ENCODE measurements at regions not wholly inside any gene's neighbourhood (a gene's known extent, or its start where the extent isn't known, plus 50 kb on each side); places are given as distances from the start of the nearest gene placed in this dataset.

GRCh38 chr2:161076936-161077335 is 83.3 kb upstream of the TANK start:
- TF ChIP-seq, protein P1, sequence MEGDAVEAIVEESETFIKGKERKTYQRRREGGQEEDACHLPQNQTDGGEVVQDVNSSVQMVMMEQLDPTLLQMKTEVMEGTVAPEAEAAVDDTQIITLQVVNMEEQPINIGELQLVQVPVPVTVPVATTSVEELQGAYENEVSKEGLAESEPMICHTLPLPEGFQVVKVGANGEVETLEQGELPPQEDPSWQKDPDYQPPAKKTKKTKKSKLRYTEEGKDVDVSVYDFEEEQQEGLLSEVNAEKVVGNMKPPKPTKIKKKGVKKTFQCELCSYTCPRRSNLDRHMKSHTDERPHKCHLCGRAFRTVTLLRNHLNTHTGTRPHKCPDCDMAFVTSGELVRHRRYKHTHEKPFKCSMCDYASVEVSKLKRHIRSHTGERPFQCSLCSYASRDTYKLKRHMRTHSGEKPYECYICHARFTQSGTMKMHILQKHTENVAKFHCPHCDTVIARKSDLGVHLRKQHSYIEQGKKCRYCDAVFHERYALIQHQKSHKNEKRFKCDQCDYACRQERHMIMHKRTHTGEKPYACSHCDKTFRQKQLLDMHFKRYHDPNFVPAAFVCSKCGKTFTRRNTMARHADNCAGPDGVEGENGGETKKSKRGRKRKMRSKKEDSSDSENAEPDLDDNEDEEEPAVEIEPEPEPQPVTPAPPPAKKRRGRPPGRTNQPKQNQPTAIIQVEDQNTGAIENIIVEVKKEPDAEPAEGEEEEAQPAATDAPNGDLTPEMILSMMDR (IDR thresholded peaks at IDR 0.05), result no peak
- TF ChIP-seq POLR2AphosphoS5 (IDR thresholded peaks at IDR 0.05), result no peak
- no peak for TF ChIP-seq EP300 (IDR thresholded peaks at IDR 0.05)
- TF ChIP-seq POLR2A (IDR thresholded peaks at IDR 0.05), result no peak
- H3K4me1 ChIP-seq, result no peaks in the 10 kb centered on the region
- H3K36me3 ChIP-seq, result no peaks in the 10 kb centered on the region
- H3K9me3 ChIP-seq, result no peaks in the 10 kb centered on the region
- H3K4me3 ChIP-seq, result no peak overlapping the region
- WGBS, 2 donors, result 90 to 91% methylated on average over 9 of the region's 9 CpGs
- DNase-seq, result no peak
- peak overlapping the region in 3 of 4 donors; percentile 18 to 36 (median 31) for H3K27ac ChIP-seq
- H3K27me3 ChIP-seq, result no peaks in the 10 kb centered on the region
- intact Hi-C loops (cut with DNase I), result no loop called here

DNA sequence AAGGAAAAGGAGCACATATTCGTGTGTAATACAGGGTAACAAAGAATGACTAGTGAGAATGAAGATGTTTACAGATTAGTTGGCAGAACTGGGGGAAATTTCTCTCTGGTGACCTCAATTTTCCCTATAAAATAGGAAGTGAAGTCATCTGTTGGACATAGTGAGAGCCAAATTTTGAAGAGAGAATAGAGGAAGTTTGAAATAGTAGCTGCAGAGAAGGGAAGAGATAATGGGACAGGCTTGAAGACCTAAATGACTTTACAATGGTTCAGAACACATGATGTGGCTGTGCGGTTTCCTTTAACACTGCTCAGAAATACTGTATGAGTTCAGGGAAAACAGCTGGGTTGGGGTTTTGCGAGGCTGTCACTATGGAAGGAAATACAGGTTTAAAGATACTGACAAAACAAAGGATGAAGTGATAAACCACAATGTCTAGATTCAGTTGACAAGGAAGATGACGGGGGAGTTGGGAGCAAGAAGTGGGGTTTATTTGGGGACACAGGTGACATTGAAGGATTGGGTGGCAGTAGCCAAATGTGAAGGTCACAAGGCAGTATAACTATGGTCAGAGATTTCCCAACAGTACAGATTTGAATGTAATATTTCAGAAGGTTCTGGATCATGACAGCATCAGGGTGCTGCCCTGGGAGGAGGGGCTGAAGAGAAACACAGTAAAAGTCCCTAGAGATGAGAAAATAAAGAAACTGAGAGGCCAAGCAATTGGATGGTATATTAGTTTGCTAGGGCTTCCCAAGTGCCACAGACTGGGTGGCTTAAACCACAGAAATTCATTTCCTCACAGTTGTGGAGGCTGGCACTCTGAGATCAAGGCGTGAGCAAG is 82.6 kb upstream of the TANK start:
- intact Hi-C loops (cut with DNase I), result no loop called here
- no peaks in the 10 kb centered on the region for H3K4me1 ChIP-seq
- no peak for DNase-seq

DNA sequence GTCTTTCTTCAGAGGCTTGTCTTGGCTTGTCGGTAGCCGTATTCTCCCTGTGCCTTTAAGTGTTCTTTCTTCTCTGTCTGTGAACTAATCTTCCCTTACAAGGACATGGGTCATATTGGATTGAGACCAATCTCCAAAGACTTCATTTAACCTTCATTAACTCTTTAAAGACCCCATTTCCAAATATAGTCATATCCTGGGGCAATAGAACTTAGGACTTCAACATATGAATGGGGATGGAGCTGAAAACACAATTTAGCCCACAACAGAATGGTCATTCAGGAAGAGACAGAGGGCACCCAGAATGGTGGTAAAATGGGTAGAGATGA is 82.1 kb upstream of the TANK start:
- WGBS, 2 donors, result 62 to 83% methylated on average over 2 of the region's 2 CpGs
- no peak for DNase-seq
- intact Hi-C loops (cut with DNase I), result no loop called here
- Histone ChIP-seq H3K36me3 (no peaks in the 10 kb centered on the region), H3K27me3 (no peaks in the 10 kb centered on the region), H3K4me3 (no peak overlapping the region), H3K9me3 (no peaks in the 10 kb centered on the region), H3K4me1 (no peaks in the 10 kb centered on the region), H3K27ac (no peak overlapping the region)
- TF ChIP-seq POLR2A (IDR thresholded peaks at IDR 0.05) (no peak), POLR2AphosphoS5 (IDR thresholded peaks at IDR 0.05) (no peak), EP300 (IDR thresholded peaks at IDR 0.05) (no peak)
- TF ChIP-seq, protein P1 (IDR thresholded peaks at IDR 0.05), result no peak

More for the DNA sequence above, 82.6 kb upstream of the TANK start:
- Histone ChIP-seq H3K4me3 (no peak overlapping the region), H3K36me3 (no peaks in the 10 kb centered on the region), H3K27ac (peak overlapping the region in 2 of 4 donors; percentile 31 to 36), H3K9me3 (no peaks in the 10 kb centered on the region), H3K27me3 (no peaks in the 10 kb centered on the region)
- TF ChIP-seq POLR2AphosphoS5 (IDR thresholded peaks at IDR 0.05), result peak in 1 of 4 donors; percentile 23
- TF ChIP-seq POLR2A (IDR thresholded peaks at IDR 0.05), result no peak
- 37 to 67% methylated on average over 5 of the region's 5 CpGs for WGBS, 2 donors

DNA sequence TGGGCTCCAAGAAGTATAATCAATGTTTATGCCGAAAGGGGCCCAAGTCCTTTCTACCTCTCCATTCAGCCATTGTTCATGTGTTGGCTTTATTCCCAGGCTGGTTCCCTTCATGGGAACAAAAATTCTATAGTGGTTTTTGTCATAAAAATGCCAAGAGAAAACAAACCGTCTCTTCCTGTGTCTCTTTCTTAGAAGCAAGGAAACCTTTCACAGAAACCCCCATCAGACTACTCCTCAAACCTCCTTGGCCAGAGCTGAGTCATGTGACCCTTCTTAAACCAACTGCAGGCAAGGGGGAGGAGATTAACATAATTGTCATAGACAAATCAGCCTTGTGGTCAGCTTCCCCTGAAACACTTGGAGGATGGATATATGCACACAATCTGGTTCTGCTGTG is 75.1 kb upstream of the TANK start:
- no peak for DNase-seq
- H3K36me3 ChIP-seq, result no peaks in the 10 kb centered on the region
- 79 to 84% methylated on average over 2 of the region's 2 CpGs for WGBS, 2 donors
- no peaks in the 10 kb centered on the region for H3K9me3 ChIP-seq
- H3K4me1 ChIP-seq, result no peaks in the 10 kb centered on the region
- TF ChIP-seq EP300 (IDR thresholded peaks at IDR 0.05) (no peak), POLR2A (IDR thresholded peaks at IDR 0.05) (no peak), POLR2AphosphoS5 (IDR thresholded peaks at IDR 0.05) (no peak)
- TF ChIP-seq, protein P1 (IDR thresholded peaks at IDR 0.05), result no peak
- intact Hi-C loops (cut with DNase I), result no loop called here
- H3K27me3 ChIP-seq, result no peaks in the 10 kb centered on the region
- H3K27ac ChIP-seq, result no peak overlapping the region
- H3K4me3 ChIP-seq, result no peak overlapping the region

DNA sequence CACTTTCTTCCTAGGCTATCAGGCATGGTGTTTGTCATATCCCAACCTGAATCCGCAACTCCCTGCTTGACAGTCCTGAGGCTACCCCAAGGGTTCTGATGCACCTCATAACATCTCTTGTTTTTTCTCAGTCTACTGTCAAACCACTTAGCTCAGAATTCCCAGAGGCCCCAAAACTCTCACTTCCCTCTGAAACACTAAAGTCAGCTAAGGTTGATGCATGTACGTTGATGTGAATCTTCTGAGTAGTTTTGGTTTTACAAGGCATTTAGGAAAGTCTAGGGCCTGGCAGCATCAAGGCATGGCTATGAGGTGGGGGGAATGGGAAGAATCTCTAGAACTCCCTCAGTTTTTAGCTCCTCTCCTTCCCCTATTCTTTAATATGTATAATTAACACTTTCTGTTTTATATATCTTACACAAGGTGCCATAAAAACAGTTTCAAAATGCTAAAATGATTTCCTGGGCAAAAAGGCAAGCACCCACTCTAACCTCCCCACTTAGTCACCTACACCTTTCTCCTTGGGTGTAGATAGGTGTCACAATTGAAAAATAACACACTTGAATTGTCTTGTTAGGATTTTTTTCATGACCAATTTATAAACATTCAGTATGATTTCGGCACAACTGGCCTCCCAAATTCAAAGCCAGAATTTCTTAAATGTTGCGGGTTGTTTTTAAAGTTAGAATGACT is 71.4 kb upstream of the TANK start:
- Histone ChIP-seq H3K36me3 (no peaks in the 10 kb centered on the region), H3K27ac (no peak overlapping the region), H3K9me3 (no peaks in the 10 kb centered on the region), H3K4me1 (no peaks in the 10 kb centered on the region), H3K27me3 (no peaks in the 10 kb centered on the region), H3K4me3 (no peak overlapping the region)
- TF ChIP-seq, protein P1 (IDR thresholded peaks at IDR 0.05), result no peak
- TF ChIP-seq EP300 (IDR thresholded peaks at IDR 0.05) (no peak), POLR2A (IDR thresholded peaks at IDR 0.05) (no peak), POLR2AphosphoS5 (IDR thresholded peaks at IDR 0.05) (no peak)
- intact Hi-C loops (cut with DNase I), result no loop called here
- no peak for DNase-seq
- WGBS, 2 donors, result 84 to 95% methylated on average over 4 of the region's 4 CpGs
